Transverse colon (tissue), 4 donors: ENCODE measurements at regions not wholly inside any gene's neighbourhood (a gene's known extent, or its start where the extent isn't known, plus 50 kb on each side); places are given as distances from the start of the nearest gene placed in this dataset.

Experiments
- DNase-seq: peaks from one replicate; pipeline ENCODE4 v3.0.0-alpha.2; 2019
- H3K27ac ChIP-seq, 4 donors: fragments of 200-600 bp; sonication (generic); 2 replicates each; pipeline ENCODE4 v1.5.1; 2016 to 2018; ENCODE audit warnings: inconsistent platforms in 4 of 4
- H3K27me3 ChIP-seq: fragments of 200-600 bp; sonication (generic); 2 replicates; pipeline ENCODE4 v1.5.1; 2017; ENCODE audit warnings: inconsistent platforms
- H3K36me3 ChIP-seq, 4 donors: fragments of 200-600 bp; sonication (generic); 2 replicates each; pipeline ENCODE4 v1.5.1; 2017 to 2019; ENCODE audit warnings: inconsistent platforms in 4 of 4
- H3K4me1 ChIP-seq, 4 donors: fragments of 200-600 bp; sonication (generic); 2 replicates each; pipeline ENCODE4 v1.5.1; 2017 to 2020; ENCODE audit warnings: inconsistent platforms in 4 of 4
- H3K4me3 ChIP-seq, 4 donors: fragments of 200-600 bp; sonication (generic); 1 replicate in 1 of 4; 2 replicates in 3 of 4; pipeline versions ENCODE4 v1.5.1 to v1.6.1; 2017 to 2019; ENCODE audit warnings: inconsistent platforms in 4 of 4
- H3K9me3 ChIP-seq, 2 donors: fragments of 200-600 bp; sonication (generic); 2 replicates each; pipeline ENCODE4 v1.5.1; 2017 to 2019; ENCODE audit warnings: inconsistent platforms in 2 of 2
- CTCF ChIP-seq, 5 experiments: fragments of 200-600 bp in 3 of 5; fragments of 450-650 bp in 2 of 5; sonication (generic) in 3 of 5; IDR thresholded peaks; 1 replicate in 2 of 5; 2 replicates in 3 of 5; pipeline ENCODE4 v1.5.1; 2016 to 2017; ENCODE audit warnings: antibody characterized with exemption in 5 of 5, inconsistent platforms in 3 of 5, mild to moderate bottlenecking in 2 of 5, moderate library complexity in 1 of 5
- EP300 ChIP-seq: sonication (generic); formaldehyde crosslinking; IDR thresholded peaks from one replicate; pipeline ENCODE4 v1.6.1; 2017; ENCODE audit warnings: antibody characterized with exemption, low read depth
- POLR2A ChIP-seq: fragments of 450-650 bp; IDR thresholded peaks from one replicate; pipeline ENCODE4 v1.6.1; 2016; ENCODE audit warnings: antibody characterized with exemption, mild to moderate bottlenecking, moderate library complexity
- POLR2AphosphoS5 ChIP-seq, 3 donors: sonication (generic); formaldehyde crosslinking; IDR thresholded peaks; one replicate each; pipeline ENCODE4 v1.6.1; 2016; ENCODE audit warnings: antibody characterized with exemption in 3 of 3
- WGBS, 2 donors: methylation state at CpG; one replicate each; pipeline ENCODE4 v1.1.5; 2018; ENCODE audit warnings: low coverage in 1 of 2; 5-methylcytosine and 5-hydroxymethylcytosine counted together
- in situ Hi-C, 4 donors: fragments of 200-750 bp; cut with MboI; loops; one replicate each; pipeline versions ENCODE4 v1.15.0 to v1.15.1; 2017; ENCODE audit warnings: low sequenced_read_pairs in 3 of 4, low pct_ligation_motif_present in 1 of 4, low pct_unique_long_range_greater_than_20kb in 1 of 4
- intact Hi-C: fragments of 100-400 bp; cut with DNase I; formaldehyde crosslinking; loops from one replicate; pipeline ENCODE4 v1.15.1; 2023; ENCODE audit warnings: low total_unique reads

GRCh38 chr12:62128175-62128975 is 131.8 kb upstream of the USP15 start:
- in situ Hi-C loops, result no loop called here
- Histone ChIP-seq H3K9me3 (no peaks in the 10 kb centered on the region), H3K4me1 (no peaks in the 10 kb centered on the region), H3K4me3 (no peak overlapping the region), H3K27me3 (no peaks in the 10 kb centered on the region), H3K36me3 (no peaks in the 10 kb centered on the region), H3K27ac (no peak overlapping the region)
- intact Hi-C loops, result no loop called here
- no peak for TF ChIP-seq EP300
- TF ChIP-seq CTCF (IDR thresholded peaks at IDR 0.05), result no peak
- no peak for TF ChIP-seq POLR2AphosphoS5 (IDR thresholded peaks at IDR 0.05)
- no peak for TF ChIP-seq POLR2A
- DNase-seq, result no peak
- 49 to 59% methylated on average over 7 of the region's 7 CpGs for WGBS, 2 donors

- Histone ChIP-seq H3K27me3 (no peaks in the 10 kb centered on the region), H3K27ac (no peak overlapping the region), H3K4me3 (no peak overlapping the region), H3K9me3 (no peaks in the 10 kb centered on the region), H3K36me3 (no peaks in the 10 kb centered on the region), H3K4me1 (no peaks in the 10 kb centered on the region)
- in situ Hi-C loops, result no loop called here
- TF ChIP-seq POLR2AphosphoS5 (IDR thresholded peaks at IDR 0.05) (no peak), POLR2A (no peak), EP300 (no peak), CTCF (IDR thresholded peaks at IDR 0.05) (no peak)
- DNase-seq, result no peak
- WGBS, 2 donors, result 62 to 76% methylated on average over 4 of the region's 4 CpGs
- intact Hi-C loops, result no loop called here
These were observed 130.9 kb upstream of the USP15 start for GRCh38 chr12:62129291-62129690.

- TF ChIP-seq POLR2A (no peak), EP300 (no peak), CTCF (IDR thresholded peaks at IDR 0.05) (no peak), POLR2AphosphoS5 (IDR thresholded peaks at IDR 0.05) (no peak)
- in situ Hi-C loops (no loop called here), intact Hi-C loops (no loop called here)
- H3K9me3 ChIP-seq, result no peaks in the 10 kb centered on the region
- no peaks in the 10 kb centered on the region for H3K4me1 ChIP-seq
- H3K36me3 ChIP-seq, result no peaks in the 10 kb centered on the region
- 55 to 73% methylated on average over 3 of the region's 3 CpGs for WGBS, 2 donors
- DNase-seq, result no peak
- H3K27ac ChIP-seq, result no peak overlapping the region
- no peak overlapping the region for H3K4me3 ChIP-seq
- no peaks in the 10 kb centered on the region for H3K27me3 ChIP-seq
These were observed 129.8 kb upstream of the USP15 start for GRCh38 chr12:62130402-62130801.

GRCh38 chr12:62130834-62131552 is 129.2 kb upstream of the USP15 start:
- in situ Hi-C loops, result no loop called here
- TF ChIP-seq POLR2AphosphoS5 (IDR thresholded peaks at IDR 0.05) (no peak), EP300 (no peak)
- WGBS, 2 donors, result 81 to 87% methylated on average over 6 of the region's 6 CpGs

More at GRCh38 chr12:62130834-62131552, 129.2 kb upstream of the USP15 start:
- intact Hi-C loops, result no loop called here
- DNase-seq, result no peak
- Histone ChIP-seq H3K4me1 (no peaks in the 10 kb centered on the region), H3K36me3 (no peaks in the 10 kb centered on the region), H3K4me3 (no peak overlapping the region), H3K27ac (no peak overlapping the region), H3K27me3 (no peaks in the 10 kb centered on the region), H3K9me3 (no peaks in the 10 kb centered on the region)
